ENCODE measurements at regions not wholly inside any gene's neighbourhood (a gene's known extent, or its start where the extent isn't known, plus 50 kb on each side); places are given as distances from the start of the nearest gene placed in this dataset.

DNA sequence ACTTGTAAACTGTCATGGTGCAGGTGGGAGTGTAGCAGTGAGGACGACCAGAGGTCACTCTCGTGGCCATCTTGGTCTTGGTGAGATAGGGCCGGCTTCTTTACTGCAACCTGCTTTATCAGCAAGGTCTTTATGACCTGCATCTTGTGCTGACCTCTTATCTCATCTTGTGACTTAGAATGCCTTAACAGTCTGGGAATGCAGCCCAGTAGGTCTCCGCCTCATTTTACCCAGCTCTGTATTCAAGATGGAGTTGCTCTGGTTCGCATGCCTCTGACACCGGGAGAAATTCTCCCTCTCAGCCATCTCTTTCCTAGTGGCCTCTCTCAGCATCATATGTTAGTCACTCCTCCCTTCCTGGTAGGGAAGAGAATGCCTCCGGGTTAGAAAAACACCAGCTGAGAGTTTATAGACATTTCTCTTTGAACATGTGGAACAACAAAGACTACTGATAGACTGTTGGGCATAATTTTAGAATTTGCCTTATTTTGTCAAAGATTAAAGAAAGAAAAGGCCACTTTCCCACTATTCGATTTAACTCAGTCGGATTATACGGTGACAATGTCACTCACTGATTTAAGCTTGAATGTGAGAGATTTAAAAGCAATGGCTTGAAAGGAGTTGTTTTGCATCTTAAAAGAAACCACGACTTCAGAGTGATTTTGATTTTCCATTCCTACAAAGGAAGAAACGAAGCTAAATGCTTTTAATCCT, 67.9 kb upstream of the SNX9 start (continued):
- TF ChIP-seq MTA2 (IDR thresholded peaks at IDR 0.05; ENCODE audit: low read depth), result no peak
- TF ChIP-seq FOXP4 (CRISPR knock-in tag; IDR thresholded peaks at IDR 0.05; ENCODE audit: borderline replicate concordance), result no peak
- peak; percentile 97 for TF ChIP-seq PTTG1 (tag; IDR thresholded peaks at IDR 0.05; ENCODE audit: low read depth)
- TF ChIP-seq ZNF785 (CRISPR knock-in tag; IDR thresholded peaks at IDR 0.05), result peak; percentile 90
- peak; percentile 85 for TF ChIP-seq ZNF75A (CRISPR knock-in tag; IDR thresholded peaks at IDR 0.05)
- TF ChIP-seq CC2D1A (IDR thresholded peaks at IDR 0.05), result no peak
- TF ChIP-seq SMAD2 (IDR thresholded peaks at IDR 0.05; ENCODE audit: low read depth, low read length), result no peak
- peak; percentile 98 for TF ChIP-seq PYGO2 (tag; IDR thresholded peaks at IDR 0.05)
- no peak for TF ChIP-seq MYBL2 (IDR thresholded peaks at IDR 0.05; ENCODE audit: low read depth)
- TF ChIP-seq MYBL2 (CRISPR knock-in tag; IDR thresholded peaks at IDR 0.05; ENCODE audit: borderline replicate concordance), result no peak
- TF ChIP-seq IRF2 (CRISPR knock-in tag; IDR thresholded peaks at IDR 0.05), result no peak
- TF ChIP-seq, protein P1, sequence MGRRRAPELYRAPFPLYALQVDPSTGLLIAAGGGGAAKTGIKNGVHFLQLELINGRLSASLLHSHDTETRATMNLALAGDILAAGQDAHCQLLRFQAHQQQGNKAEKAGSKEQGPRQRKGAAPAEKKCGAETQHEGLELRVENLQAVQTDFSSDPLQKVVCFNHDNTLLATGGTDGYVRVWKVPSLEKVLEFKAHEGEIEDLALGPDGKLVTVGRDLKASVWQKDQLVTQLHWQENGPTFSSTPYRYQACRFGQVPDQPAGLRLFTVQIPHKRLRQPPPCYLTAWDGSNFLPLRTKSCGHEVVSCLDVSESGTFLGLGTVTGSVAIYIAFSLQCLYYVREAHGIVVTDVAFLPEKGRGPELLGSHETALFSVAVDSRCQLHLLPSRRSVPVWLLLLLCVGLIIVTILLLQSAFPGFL (CRISPR knock-in tag; IDR thresholded peaks at IDR 0.05), result no peak
- peak; percentile 98 for TF ChIP-seq ZNF449 (CRISPR knock-in tag; IDR thresholded peaks at IDR 0.05)
- no peak for TF ChIP-seq RFX5 (IDR thresholded peaks at IDR 0.05; ENCODE audit: low read depth, low read length)
- TF ChIP-seq, protein P2, sequence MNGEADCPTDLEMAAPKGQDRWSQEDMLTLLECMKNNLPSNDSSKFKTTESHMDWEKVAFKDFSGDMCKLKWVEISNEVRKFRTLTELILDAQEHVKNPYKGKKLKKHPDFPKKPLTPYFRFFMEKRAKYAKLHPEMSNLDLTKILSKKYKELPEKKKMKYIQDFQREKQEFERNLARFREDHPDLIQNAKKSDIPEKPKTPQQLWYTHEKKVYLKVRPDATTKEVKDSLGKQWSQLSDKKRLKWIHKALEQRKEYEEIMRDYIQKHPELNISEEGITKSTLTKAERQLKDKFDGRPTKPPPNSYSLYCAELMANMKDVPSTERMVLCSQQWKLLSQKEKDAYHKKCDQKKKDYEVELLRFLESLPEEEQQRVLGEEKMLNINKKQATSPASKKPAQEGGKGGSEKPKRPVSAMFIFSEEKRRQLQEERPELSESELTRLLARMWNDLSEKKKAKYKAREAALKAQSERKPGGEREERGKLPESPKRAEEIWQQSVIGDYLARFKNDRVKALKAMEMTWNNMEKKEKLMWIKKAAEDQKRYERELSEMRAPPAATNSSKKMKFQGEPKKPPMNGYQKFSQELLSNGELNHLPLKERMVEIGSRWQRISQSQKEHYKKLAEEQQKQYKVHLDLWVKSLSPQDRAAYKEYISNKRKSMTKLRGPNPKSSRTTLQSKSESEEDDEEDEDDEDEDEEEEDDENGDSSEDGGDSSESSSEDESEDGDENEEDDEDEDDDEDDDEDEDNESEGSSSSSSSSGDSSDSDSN (IDR thresholded peaks at IDR 0.05; ENCODE audit: borderline replicate concordance in 1 of 2, low read depth in 2 of 2, low read length in 2 of 2), result no peak
- no peak for TF ChIP-seq SRSF7 (optimal IDR thresholded peaks at IDR 0.05; ENCODE audit: low read depth, low read length)
- TF ChIP-seq CBFB (CRISPR knock-in tag; IDR thresholded peaks at IDR 0.05), result no peak
- TF ChIP-seq TAF7 (tag; IDR thresholded peaks at IDR 0.05), result peak; percentile 91
- no peak for TF ChIP-seq ATF6 (CRISPR knock-in tag; IDR thresholded peaks at IDR 0.05)

Data from K562 (cell line).